RWPE1 (cell line): ENCODE measurements at regions not wholly inside any gene's neighbourhood (a gene's known extent, or its start where the extent isn't known, plus 50 kb on each side); places are given as distances from the start of the nearest gene placed in this dataset.

Experiments
- CTCF ChIA-PET: fragments of 350-600 bp; sonication (Branson Sonifier 250); formaldehyde crosslinking; extraction: SDS; loops from one replicate; lab custom pipeline; 2021; lab: Yijun Ruan, JAX
- POLR2A ChIA-PET: fragments of 400-600 bp; formaldehyde crosslinking; extraction: SDS; loops from one replicate; lab custom pipeline; 2020; ENCODE audit warnings: antibody characterized with exemption; ENCODE audit not compliant: low non-redundant PET; lab: Yijun Ruan, JAX
- DNase-seq: peaks from one replicate; pipeline ENCODE4 v3.0.0; 2012; ENCODE audit warnings: low spot score
- H3K27ac ChIP-seq: fragments of 450-650 bp; 2 replicates; pipeline ENCODE4 v1.5.1; 2017
- CTCF ChIP-seq: fragments of 450-650 bp; conservative IDR thresholded peaks from 2 replicates; pipeline ENCODE4 v1.5.1; 2017; ENCODE audit warnings: low read depth, mild to moderate bottlenecking

DNA sequence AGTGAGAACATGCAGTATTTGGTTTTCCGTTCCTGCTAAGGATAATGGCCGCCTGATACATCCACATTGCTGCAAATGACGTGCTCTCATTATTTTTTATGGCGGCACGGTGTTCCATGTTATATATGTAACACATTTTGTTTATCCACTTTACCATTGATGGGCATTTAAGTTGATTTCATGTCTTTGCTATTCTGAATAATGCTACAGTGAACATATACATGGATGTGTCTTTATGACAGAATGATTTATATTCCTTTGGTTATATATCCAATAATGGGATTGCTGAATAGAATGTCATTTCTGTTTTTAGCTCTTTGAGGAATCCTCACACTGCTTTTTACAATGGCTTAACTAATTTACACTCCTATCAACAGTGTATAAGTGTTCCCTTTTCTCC lies 1223.2 kb downstream of the RAPGEF2 start:
- CTCF ChIA-PET: interaction anchor here (0.7 kb wide), 1 partner anchor 13 kb away, joined by 5 read pairs; no protein-coding TSS in a partner anchor
- DNase-seq: no peak
- no peak overlapping the region for H3K27ac ChIP-seq
- POLR2A ChIA-PET: no interaction called here
- no peak for TF ChIP-seq CTCF

GRCh38 chr4:160347197-160347596 lies 1244.3 kb downstream of the RAPGEF2 start:
- no peak overlapping the region for H3K27ac ChIP-seq
- CTCF ChIA-PET: no interaction called here
- POLR2A ChIA-PET: no interaction called here
- no peak for TF ChIP-seq CTCF
- no peak for DNase-seq

- CTCF ChIA-PET: no interaction called here
- DNase-seq: no peak
- POLR2A ChIA-PET: no interaction called here
Measured at GRCh38 chr4:160350944-160351343, 1248.1 kb downstream of the RAPGEF2 start.

DNA sequence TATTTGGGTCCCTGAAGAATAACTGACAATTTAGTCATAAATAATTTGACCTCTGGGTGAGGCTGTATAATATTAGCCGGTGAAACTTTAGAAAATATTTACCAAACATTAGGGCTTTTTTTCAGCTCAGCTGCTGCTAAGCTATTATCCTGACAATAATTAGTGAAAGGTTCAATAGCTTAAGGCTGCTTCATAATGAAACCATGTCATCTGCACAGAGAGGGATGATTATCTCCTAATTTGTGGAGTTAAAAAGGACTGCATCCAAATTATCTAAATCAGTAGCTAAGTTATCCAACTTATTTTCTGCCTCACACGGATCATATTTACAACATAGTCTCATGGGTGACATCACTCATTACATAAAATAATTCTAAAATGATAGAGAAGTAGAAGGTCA lies 1249.8 kb downstream of the RAPGEF2 start:
- POLR2A ChIA-PET: no interaction called here
- no peak for TF ChIP-seq CTCF
- no peak for DNase-seq
- CTCF ChIA-PET: no interaction called here
- H3K27ac ChIP-seq: no peak overlapping the region

More at GRCh38 chr4:160350944-160351343, 1248.1 kb downstream of the RAPGEF2 start:
- no peak for TF ChIP-seq CTCF
- no peak overlapping the region for H3K27ac ChIP-seq

- POLR2A ChIA-PET: no interaction called here
- no peak overlapping the region for H3K27ac ChIP-seq
- no peak for TF ChIP-seq CTCF
- CTCF ChIA-PET: no interaction called here
- DNase-seq: no peak
Measured at GRCh38 chr4:160353548-160353947, 1250.7 kb downstream of the RAPGEF2 start.

GRCh38 chr4:160362478-160362877 lies 1259.6 kb downstream of the RAPGEF2 start:
- TF ChIP-seq CTCF: no peak
- ChIA-PET CTCF (interaction anchor here (0.6 kb wide), 1 partner anchor 169 kb away, joined by 6 read pairs; no protein-coding TSS in a partner anchor), POLR2A (no interaction called here)
- H3K27ac ChIP-seq: no peak overlapping the region
- no peak for DNase-seq
